ENCODE measurements at regions not wholly inside any gene's neighbourhood (a gene's known extent, or its start where the extent isn't known, plus 50 kb on each side); places are given as distances from the start of the nearest gene placed in this dataset.

DNA sequence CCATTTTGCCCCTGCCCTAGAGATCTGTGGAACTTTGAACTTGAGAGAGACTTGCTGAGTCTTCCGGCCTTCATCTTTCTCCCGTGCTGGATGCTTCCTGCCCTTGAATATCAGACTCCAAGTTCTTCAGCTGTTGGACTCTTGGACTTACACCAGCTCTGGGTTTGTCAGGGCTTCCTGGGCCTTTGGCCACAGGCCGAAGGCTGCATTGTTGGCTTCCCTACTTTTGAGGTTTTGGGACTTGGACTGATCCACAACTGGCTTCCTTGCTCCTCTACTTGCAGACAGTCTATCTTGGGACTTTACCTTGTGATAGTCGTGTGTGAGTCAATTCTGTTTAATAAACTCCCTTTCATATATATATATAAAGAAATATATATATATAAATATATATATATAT is 1071.0 kb downstream of the ADGRL3 start:
- Mint-ChIP-seq H3K36me3 (ENCODE audit: low read depth) (no peaks in the 10 kb centered on the region), H3K9me3 (no peaks in the 10 kb centered on the region), H3K4me1 (peaks cover 8% of the 10 kb centered on the region; the same call in 2 of the 3 replicates), H3K27ac (no peak overlapping the region), H3K27me3 (ENCODE audit: insufficient read depth, low read depth, poor library complexity) (peaks cover 2% of the 10 kb centered on the region), H3K4me3 (no peak overlapping the region)
- TF ChIP-seq EZH2phosphoT487 (IDR thresholded peaks at IDR 0.05; ENCODE audit: unreplicated experiment) (no peak), NANOG (IDR thresholded peaks at IDR 0.05; ENCODE audit: borderline replicate concordance) (no peak), CREB1 (CRISPR knock-in tag; IDR thresholded peaks at IDR 0.05; ENCODE audit: low read depth) (no peak), STAT1 (IDR thresholded peaks at IDR 0.05; ENCODE audit: unreplicated experiment) (no peak), ZNF331 (CRISPR knock-in tag; IDR thresholded peaks at IDR 0.05; ENCODE audit: low read depth) (no peak), ZNF462 (CRISPR knock-in tag; IDR thresholded peaks at IDR 0.05) (no peak), POLR2AphosphoS5 (IDR thresholded peaks at IDR 0.05; ENCODE audit: low read depth) (no peak)
- TF ChIP-seq, protein P1, sequence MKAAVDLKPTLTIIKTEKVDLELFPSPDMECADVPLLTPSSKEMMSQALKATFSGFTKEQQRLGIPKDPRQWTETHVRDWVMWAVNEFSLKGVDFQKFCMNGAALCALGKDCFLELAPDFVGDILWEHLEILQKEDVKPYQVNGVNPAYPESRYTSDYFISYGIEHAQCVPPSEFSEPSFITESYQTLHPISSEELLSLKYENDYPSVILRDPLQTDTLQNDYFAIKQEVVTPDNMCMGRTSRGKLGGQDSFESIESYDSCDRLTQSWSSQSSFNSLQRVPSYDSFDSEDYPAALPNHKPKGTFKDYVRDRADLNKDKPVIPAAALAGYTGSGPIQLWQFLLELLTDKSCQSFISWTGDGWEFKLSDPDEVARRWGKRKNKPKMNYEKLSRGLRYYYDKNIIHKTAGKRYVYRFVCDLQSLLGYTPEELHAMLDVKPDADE (IDR thresholded peaks at IDR 0.05), result no peak
- TF ChIP-seq, protein P2, sequence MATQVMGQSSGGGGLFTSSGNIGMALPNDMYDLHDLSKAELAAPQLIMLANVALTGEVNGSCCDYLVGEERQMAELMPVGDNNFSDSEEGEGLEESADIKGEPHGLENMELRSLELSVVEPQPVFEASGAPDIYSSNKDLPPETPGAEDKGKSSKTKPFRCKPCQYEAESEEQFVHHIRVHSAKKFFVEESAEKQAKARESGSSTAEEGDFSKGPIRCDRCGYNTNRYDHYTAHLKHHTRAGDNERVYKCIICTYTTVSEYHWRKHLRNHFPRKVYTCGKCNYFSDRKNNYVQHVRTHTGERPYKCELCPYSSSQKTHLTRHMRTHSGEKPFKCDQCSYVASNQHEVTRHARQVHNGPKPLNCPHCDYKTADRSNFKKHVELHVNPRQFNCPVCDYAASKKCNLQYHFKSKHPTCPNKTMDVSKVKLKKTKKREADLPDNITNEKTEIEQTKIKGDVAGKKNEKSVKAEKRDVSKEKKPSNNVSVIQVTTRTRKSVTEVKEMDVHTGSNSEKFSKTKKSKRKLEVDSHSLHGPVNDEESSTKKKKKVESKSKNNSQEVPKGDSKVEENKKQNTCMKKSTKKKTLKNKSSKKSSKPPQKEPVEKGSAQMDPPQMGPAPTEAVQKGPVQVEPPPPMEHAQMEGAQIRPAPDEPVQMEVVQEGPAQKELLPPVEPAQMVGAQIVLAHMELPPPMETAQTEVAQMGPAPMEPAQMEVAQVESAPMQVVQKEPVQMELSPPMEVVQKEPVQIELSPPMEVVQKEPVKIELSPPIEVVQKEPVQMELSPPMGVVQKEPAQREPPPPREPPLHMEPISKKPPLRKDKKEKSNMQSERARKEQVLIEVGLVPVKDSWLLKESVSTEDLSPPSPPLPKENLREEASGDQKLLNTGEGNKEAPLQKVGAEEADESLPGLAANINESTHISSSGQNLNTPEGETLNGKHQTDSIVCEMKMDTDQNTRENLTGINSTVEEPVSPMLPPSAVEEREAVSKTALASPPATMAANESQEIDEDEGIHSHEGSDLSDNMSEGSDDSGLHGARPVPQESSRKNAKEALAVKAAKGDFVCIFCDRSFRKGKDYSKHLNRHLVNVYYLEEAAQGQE (IDR thresholded peaks at IDR 0.05; ENCODE audit: unreplicated experiment), result no peak
- TF ChIP-seq, protein P3, sequence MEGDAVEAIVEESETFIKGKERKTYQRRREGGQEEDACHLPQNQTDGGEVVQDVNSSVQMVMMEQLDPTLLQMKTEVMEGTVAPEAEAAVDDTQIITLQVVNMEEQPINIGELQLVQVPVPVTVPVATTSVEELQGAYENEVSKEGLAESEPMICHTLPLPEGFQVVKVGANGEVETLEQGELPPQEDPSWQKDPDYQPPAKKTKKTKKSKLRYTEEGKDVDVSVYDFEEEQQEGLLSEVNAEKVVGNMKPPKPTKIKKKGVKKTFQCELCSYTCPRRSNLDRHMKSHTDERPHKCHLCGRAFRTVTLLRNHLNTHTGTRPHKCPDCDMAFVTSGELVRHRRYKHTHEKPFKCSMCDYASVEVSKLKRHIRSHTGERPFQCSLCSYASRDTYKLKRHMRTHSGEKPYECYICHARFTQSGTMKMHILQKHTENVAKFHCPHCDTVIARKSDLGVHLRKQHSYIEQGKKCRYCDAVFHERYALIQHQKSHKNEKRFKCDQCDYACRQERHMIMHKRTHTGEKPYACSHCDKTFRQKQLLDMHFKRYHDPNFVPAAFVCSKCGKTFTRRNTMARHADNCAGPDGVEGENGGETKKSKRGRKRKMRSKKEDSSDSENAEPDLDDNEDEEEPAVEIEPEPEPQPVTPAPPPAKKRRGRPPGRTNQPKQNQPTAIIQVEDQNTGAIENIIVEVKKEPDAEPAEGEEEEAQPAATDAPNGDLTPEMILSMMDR (conservative IDR thresholded peaks at IDR 0.05; ENCODE audit: low read depth in 2 of 2), result no peak
- no peak overlapping the region for H2AFZ ChIP-seq
- H4K20me1 ChIP-seq (replicated peaks; ENCODE audit: insufficient read depth), result no peaks in the 10 kb centered on the region
- no peaks in the 10 kb centered on the region for H3K79me2 ChIP-seq (replicated peaks; ENCODE audit: insufficient read depth)
- no peaks in the 10 kb centered on the region for H3F3A ChIP-seq (replicated peaks; ENCODE audit: low read depth)
- H3K4me2 ChIP-seq, result no peak overlapping the region
- peaks cover 14% of the 10 kb centered on the region; the same call in 1 of the 2 replicates for H3K4me1 ChIP-seq (ENCODE audit: insufficient read depth)
- DNase-seq (ENCODE audit: low spot score) (no peak), ATAC-seq (no peak)
- H3K9me2 ChIP-seq (ENCODE audit: insufficient read depth), result peaks cover 7% of the 10 kb centered on the region; the same call in 1 of the 2 replicates
- H3K36me3 ChIP-seq (ENCODE audit: insufficient read depth), result no peaks in the 10 kb centered on the region
- H3K4me3 ChIP-seq, result no peak overlapping the region
- H3K27ac ChIP-seq (ENCODE audit: low read depth), result no peak overlapping the region
- H3K27me3 ChIP-seq (ENCODE audit: insufficient read depth), result no peaks in the 10 kb centered on the region
